RWPE1 (cell line): ENCODE measurements at regions not wholly inside any gene's neighbourhood (a gene's known extent, or its start where the extent isn't known, plus 50 kb on each side); places are given as distances from the start of the nearest gene placed in this dataset.

Experiments used
- CTCF ChIA-PET: fragments of 350-600 bp; sonication (Branson Sonifier 250); formaldehyde crosslinking; extraction: SDS; loops from one replicate; lab custom pipeline; 2021; lab: Yijun Ruan, JAX
- POLR2A ChIA-PET: fragments of 400-600 bp; formaldehyde crosslinking; extraction: SDS; loops from one replicate; lab custom pipeline; 2020; ENCODE audit warnings: antibody characterized with exemption; ENCODE audit not compliant: low non-redundant PET; lab: Yijun Ruan, JAX
- DNase-seq: peaks from one replicate; pipeline ENCODE4 v3.0.0; 2012; ENCODE audit warnings: low spot score
- H3K27ac ChIP-seq: fragments of 450-650 bp; 2 replicates; pipeline ENCODE4 v1.5.1; 2017
- TF ChIP-seq, protein P1 (sequence below): fragments of 450-650 bp; conservative IDR thresholded peaks from 2 replicates; pipeline ENCODE4 v1.5.1; 2017; ENCODE audit warnings: low read depth, mild to moderate bottlenecking

DNA sequence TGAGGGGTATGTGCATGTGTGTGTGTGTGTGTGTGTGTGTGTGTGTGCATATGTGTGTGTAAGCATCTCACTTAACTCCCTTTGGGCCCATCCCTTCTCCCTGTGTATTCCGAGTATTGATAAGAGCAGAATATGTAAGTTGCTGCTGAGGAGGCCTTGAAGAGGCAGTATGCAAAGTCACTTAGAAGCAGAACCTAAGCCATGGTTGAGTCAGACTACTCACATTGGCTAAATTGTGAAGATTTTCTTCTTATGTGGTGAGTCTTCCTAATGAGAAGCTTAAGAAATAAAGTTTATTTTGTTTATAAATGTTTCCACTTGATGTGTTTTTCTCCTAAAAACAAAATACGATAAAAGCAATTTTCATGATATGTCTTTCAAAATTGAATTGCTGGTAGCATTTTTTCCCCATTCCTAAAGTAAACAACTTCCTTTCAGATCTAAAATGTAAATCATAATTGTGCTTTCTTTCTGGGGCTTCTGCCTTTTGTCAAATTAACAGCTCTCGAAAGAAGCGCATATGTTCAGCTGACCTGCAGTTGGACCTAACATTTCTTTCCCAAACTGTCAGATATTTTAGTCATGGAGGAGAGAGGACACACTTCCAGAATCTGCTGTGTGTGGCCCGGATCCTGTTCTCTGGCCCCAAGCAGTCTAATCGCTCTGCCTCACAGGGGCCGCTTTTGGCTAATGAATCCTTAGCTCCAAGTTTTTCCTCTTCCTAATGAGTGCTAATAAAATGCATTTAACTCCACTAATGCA is 284.0 kb downstream of the DUSP10 start:
- ChIA-PET POLR2A (no interaction called here), CTCF (interaction anchor here (0.6 to 0.9 kb wide), 3 partner anchors 20 to 1182 kb away, joined by 3 to 4 read pairs (median 3); no protein-coding TSS in a partner anchor)
- DNase-seq: no peak
- no peak overlapping the region for H3K27ac ChIP-seq
- TF ChIP-seq, protein P1, sequence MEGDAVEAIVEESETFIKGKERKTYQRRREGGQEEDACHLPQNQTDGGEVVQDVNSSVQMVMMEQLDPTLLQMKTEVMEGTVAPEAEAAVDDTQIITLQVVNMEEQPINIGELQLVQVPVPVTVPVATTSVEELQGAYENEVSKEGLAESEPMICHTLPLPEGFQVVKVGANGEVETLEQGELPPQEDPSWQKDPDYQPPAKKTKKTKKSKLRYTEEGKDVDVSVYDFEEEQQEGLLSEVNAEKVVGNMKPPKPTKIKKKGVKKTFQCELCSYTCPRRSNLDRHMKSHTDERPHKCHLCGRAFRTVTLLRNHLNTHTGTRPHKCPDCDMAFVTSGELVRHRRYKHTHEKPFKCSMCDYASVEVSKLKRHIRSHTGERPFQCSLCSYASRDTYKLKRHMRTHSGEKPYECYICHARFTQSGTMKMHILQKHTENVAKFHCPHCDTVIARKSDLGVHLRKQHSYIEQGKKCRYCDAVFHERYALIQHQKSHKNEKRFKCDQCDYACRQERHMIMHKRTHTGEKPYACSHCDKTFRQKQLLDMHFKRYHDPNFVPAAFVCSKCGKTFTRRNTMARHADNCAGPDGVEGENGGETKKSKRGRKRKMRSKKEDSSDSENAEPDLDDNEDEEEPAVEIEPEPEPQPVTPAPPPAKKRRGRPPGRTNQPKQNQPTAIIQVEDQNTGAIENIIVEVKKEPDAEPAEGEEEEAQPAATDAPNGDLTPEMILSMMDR: no peak

DNA sequence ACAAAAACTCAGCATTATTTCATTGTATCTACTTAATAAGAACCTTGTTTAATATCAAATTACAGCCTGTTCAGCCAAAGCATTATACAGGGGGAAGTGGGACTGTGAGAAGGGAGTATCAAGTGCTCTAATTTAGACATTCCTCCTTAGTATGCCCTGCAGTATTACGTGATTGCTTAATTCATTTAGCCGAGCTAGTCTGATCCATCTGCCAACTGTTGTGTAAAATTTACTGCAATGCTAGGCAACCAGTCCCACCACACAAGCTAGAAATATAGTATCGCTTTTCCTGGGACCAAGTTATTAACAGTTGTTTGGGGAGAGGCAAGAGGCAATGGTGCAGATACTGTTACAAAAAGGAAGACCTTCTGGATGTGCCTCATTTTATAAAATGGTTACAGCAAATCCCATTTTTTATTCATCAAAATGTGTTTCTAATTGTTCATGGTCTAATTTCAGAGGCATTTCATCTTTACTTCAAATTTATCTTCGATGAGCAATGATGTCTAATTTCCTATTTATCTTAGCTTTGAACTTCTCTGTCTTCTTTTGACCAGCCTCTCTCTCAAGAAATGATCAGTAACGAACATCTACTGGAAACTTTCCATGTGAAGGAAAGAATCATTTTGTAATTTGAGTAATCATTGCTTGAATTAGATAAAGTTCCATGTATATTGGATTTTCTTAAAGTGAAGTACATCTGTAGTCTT is 283.3 kb downstream of the DUSP10 start:
- no peak for DNase-seq
- no peak overlapping the region for H3K27ac ChIP-seq
- TF ChIP-seq, protein P1: no peak
- POLR2A ChIA-PET: no interaction called here
- CTCF ChIA-PET: interaction anchor here (0.6 to 0.9 kb wide), 3 partner anchors 19 to 1181 kb away, joined by 3 to 4 read pairs (median 3); no protein-coding TSS in a partner anchor

DNA sequence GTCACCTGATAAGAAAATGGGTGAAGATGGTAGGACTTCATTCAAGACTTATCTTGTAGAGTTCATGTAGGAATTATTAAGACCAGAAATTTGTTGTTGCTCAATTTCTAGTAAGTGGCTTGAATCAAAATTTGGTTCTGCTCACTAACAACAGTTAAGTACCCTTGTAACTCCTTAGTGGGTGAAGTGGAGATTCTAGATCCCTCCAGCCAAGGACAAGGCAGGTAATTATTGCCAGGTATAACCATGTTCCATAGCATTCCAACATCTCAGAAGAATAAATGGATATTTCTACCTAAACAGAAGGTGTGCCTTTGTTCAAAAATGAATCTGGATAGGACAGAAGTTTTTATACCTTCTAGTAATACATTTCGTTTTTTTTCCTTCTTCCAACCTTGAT is 282.3 kb downstream of the DUSP10 start:
- no peak for DNase-seq
- POLR2A ChIA-PET: no interaction called here
- CTCF ChIA-PET: interaction anchor here (0.7 to 1.3 kb wide), 2 partner anchors 24 to 127 kb away, joined by 3 to 6 read pairs; no protein-coding TSS in a partner anchor
- no peak overlapping the region for H3K27ac ChIP-seq
- TF ChIP-seq, protein P1: no peak

DNA sequence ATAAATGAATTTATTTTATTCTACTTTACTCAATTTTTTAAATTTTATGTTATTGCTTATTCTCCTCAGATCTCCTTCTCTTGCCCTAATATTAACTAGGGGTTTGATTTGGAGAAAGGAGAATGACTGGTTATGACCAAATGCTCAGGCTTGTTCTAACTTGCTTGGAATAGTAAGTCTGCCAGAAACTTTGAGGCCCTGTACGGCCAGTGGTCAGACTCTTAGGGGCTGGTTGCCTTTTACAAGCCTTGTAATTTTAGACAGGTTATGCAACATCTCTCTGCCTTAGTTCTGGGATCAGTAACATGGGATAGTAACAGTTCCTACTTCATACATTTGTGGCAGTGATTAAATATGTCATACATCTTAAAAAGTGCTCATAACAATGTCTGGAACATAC is 279.5 kb downstream of the DUSP10 start:
- ChIA-PET POLR2A (no interaction called here), CTCF (no interaction called here)
- peak; percentile 80 for DNase-seq

DNA sequence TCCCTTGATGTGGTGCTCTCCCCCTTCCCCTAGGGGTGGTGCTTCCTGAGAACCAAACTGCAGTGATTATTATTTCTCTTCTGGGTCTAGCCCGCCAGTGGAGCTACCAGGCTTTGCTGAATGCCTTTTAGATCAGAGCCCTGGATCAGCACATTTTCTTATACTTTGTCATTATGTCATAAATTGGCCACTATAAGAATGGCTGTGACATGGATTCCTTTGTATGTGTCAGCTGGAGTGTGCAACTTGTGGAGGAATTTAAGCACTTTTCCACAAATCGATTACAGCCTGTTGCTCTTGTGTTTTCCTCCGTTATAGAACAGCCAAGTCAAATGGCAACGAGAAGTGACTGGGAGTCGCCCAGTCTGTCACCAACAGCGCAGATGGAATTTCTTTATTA is 273.3 kb downstream of the DUSP10 start:
- DNase-seq: no peak
- no peak overlapping the region for H3K27ac ChIP-seq
- TF ChIP-seq, protein P1: no peak
- ChIA-PET POLR2A (no interaction called here), CTCF (interaction anchor here (0.9 kb wide), 1 partner anchor 14 kb away, joined by 3 read pairs; no protein-coding TSS in a partner anchor)

More for the DNA sequence above, 279.5 kb downstream of the DUSP10 start:
- H3K27ac ChIP-seq: no peak overlapping the region
- TF ChIP-seq, protein P1: no peak

DNA sequence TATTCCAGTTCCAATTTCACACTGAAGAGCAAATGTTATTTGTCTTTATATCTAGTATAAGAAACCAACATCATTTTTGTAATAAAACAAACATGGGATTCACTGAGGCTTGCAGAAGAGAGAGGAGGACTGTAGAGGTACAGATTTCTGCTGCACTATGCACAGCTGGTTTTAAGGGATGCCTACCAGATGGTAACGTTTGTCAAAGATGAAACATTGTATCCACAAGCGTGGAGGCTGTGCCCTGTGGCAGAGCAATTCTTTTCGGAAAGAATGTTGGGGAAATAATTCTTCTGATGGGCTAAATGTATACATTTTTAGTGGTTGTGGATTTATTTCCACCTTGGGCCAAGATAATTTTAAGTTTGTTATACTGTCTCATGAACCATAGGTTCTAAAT is 272.4 kb downstream of the DUSP10 start:
- no peak overlapping the region for H3K27ac ChIP-seq
- DNase-seq: no peak
- ChIA-PET POLR2A (no interaction called here), CTCF (interaction anchor here (0.6 kb wide), 1 partner anchor 29 kb away, joined by 5 read pairs; no protein-coding TSS in a partner anchor)
- TF ChIP-seq, protein P1: no peak
